ENCODE measurements at regions not wholly inside any gene's neighbourhood (a gene's known extent, or its start where the extent isn't known, plus 50 kb on each side); places are given as distances from the start of the nearest gene placed in this dataset.
"Not testable (repeated sequence)": the region's sequence is repeated elsewhere in the genome, so short reads cannot be mapped to it uniquely, and the experiment has no call there.

DNA sequence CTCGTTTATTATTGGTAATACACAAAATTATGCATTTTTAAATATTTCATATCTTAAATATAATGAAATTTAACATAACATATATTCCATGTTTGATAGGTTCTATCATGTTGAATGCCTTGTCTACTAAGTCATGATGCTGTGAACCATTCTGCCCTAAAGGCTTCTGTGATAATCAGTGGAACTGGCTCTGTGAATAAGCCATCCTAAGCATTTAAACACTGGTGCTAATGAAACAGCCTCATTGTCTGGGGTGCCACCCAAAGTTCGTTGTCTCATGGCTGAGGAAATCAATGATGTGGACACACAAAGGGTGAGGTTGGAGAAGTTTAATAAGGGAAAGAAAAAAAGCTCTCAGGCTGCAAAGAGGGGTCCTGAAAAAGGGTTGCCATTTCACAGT lies 264.7 kb upstream of the ZRANB2 start:
- DNase-seq (ENCODE audit: low spot score) = no peak

DNA sequence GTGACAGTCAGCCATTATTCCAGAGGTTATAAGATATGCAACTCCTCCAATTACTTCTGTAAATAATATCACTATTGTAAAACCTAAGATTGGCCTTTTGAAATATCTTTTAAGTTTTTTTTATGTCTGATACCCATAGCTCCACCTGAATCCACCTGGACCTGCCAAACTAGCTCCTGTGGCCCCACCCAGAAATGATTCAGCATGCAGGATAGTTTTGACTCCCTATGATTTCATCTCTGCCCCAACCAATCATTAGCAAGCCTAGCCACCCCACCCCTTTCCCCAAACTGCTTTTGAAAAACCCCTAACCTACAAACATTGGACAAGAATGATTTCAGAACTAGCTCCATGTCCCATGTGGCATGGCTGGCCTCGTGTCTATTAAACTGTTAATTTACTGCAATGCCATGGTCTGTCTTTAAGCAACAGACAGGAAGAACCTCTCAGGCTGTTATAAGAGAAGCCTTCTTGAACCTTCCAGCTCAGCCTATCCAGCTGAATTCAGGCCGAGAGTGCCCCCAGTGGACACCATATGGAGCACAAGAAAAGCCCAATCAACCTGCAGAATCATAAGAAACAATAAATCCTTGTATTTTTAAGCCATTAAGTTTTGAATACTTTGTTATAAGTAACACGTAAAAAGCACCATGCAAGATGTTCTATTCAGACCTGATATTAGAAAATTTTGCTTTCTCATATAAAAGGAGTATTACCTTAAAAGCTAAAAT lies 263.0 kb upstream of the ZRANB2 start:
- no peak for DNase-seq (ENCODE audit: low spot score)

DNA sequence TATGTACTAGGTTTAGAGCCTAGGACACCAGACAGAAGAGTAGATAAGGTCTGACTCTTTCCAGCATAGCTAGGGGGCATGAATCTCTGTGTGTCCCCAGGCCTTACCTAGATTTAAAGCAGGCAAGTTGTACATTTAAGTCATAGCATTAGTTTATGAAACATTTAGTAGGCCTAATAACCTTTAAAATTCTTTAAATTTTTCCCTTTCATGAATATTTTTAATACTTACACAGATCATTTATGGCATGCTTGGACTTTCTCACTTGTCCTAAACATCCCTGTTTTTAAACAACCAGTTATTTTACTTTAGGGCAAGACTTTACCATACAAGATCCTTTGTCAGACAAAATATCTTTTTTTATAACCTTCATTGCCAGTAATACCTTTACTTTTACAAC lies 258.4 kb upstream of the ZRANB2 start:
- no peak for DNase-seq (ENCODE audit: low spot score)

DNA sequence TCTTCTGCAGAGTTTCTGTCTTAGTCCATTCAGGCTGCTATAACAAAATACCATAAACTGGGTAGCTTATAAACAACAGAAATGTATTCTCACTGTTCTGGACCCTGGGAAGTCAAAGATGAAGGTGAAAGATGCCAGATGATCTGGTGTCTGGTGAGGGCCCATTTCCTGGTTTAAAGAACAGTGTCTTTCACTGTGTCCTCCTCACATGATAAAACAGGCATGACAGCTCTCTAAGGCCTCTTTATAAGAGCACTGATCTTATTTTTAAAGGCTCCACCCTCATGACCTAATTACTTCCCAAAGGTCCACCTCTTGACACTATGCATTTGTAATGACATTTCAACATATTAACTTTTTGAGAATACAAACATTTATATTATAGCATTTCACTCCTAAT lies 250.2 kb upstream of the ZRANB2 start:
- DNase-seq (ENCODE audit: low spot score) = no peak

DNA sequence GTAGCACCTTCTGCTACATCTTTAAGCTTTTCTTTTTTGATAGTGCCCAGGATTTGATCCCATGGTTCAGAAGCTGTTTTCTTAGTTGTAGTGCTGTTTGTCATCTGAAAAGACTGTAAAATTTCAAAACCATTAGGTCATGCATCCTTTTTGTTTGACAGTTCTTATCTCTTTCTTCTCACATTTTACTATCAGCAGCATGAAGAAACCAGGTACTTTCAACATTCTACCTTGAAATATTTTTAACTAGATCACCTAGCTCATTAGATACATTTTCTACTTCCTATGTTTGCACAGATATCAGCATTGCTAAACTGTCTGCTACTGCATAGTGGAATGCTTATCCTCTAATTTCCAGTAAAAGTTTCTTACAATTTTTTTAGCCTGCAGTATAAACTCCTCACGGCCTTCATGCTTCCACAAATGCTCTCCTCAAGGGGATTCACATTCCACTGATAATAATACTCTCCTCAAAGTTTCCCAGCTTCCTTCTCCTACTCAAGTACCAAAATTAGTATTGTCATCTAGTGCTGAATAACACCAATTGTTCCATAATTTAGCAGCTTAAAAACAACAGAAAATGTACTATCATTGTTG lies 243.9 kb upstream of the ZRANB2 start:
- DNase-seq (ENCODE audit: low spot score) = no peak

DNA sequence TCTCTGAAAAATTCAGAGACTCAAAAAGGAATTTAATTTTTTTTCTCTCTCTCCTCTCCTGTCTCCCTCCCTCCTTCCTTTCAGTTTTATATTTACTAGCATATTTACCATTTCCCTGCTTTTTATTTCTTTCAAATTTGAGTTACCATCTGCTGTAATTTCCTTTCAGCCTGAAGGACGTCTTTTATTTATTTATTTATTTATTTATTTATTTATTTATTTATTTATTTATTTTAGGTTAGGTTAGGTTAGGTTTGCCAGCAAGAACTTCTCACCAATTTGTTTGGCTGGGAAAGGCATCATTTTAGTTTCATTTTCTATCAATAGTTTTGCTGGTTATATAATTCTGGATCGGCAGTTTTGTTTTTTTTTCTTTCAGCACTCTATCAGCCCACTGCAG lies 231.7 kb upstream of the ZRANB2 start:
- no peak for DNase-seq (ENCODE audit: low spot score)

DNA sequence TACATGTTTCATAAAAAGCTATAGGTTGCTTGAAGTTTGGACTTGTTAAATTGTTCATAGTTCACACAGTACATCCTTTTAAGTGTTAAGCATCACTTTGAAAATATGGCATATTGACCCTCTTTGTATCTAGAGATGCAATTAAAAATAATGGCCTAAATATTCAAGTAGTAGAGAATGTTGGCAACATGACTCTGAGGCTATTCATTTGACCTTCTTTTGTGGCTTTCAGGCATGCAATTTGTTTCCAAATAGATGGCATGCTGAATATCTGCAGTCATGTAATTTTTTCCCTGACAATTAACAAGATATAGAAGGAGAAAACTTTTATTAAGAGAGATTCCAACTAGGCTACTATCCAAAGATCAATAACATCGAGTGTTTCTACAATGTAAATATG lies 230.5 kb upstream of the ZRANB2 start:
- no peak for DNase-seq (ENCODE audit: low spot score)

DNA sequence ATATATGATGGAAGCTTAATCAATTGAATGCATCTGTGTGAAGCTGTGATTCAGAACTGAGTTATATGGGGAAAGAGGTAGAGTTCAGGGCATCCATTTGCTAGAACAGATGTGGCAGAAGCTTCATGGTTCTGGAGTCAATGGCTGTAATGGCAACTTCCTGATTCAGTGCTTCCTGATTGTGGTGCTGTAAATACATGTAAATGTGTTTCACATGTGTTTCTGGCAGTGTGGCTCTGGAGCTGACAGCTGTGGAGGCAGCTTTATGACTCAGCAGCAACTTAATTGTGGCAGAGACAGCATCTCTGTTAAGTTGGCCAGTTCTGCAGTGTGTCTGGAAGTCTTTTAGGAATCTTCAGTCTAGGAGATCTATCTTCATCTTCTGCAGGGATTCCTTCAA lies 226.6 kb upstream of the ZRANB2 start:
- DNase-seq (ENCODE audit: low spot score) = peak; percentile 0

DNA sequence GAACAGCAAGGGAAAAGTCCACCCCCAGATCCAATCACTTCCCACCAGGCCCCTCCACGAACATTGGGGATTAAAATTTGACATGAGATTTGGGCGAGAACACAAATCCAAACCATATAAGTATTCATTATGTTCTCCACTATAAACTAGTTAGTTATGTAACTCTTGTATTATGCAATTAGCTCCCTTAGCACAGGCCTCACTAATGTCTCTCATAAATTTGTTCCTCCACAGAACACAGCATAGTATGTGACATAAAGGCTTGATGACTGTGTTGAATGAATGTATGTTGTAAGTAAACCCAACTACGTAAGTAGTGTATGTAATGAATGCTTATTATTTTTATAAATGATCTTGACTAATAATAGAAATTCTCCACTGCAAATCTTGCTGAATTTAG lies 223.3 kb upstream of the ZRANB2 start:
- no peak for DNase-seq (ENCODE audit: low spot score)

DNA sequence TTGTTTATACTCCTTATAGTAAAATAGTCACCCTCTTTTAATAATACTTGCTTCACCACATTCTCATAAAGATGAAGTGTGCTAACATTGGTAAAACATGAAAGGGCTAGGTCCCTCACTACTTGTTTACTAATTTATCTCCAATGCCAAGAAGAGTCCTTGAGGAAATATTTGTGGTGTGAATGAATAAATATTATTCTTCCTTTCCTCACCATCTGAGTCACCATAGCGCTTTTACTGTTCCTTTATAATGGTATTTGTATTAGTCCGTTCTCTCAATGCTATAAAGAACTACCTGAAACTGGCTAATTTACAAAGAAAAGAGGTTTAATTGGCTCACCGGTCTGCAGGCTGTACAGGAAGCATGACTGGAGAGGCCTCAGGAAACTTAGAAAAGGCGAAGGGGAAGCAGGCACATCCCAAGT lies 222.8 kb upstream of the ZRANB2 start:
- no peak for DNase-seq (ENCODE audit: low spot score)

DNA sequence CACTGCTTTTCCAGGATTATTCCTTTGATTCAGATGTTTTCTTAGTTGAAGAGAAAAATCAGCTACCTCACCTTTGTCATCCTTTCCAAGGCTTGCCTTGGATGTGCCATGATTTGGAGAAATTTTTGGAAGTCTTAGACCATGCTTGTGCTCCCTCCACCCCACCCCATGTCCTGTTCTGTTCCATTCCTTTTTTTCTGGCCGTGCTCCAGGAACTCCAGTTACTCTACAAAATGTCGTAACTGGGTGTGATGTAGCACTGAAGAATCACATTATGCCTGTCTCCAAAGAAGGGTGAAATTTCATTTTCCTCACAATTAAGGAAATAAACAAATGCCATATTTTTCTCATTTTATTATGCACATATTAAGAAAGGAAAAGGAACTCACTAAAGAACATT lies 217.8 kb upstream of the ZRANB2 start:
- no peak for DNase-seq (ENCODE audit: low spot score)

DNA sequence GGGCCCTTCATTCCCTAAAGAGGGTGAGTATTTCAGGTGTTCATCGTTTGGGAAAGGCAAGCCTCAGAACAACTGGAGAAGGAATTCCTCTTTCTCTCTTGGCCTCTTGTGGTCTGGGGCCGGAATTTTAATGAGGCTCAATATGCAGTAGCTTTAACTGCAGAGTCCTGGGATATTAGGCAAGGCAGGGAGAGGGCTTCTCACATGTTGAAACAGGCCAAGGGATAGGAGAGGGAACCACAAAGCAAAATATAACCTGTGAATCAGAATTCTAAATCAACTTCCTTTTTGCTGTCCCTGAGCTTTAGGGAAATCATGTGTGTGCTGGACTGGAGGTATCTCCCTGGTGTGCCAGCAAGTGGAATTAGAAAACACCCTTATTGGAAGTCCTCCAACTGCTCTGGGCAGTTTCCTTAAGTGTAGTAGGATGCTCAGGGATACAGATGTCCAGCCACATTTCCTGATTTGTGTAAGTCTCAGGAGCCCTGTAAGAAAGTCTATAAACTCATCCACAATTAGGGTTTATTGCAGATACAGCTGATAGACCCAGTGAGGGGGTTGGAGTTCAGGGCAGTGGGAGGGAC lies 215.8 kb upstream of the ZRANB2 start:
- no peak for DNase-seq (ENCODE audit: low spot score)

DNA sequence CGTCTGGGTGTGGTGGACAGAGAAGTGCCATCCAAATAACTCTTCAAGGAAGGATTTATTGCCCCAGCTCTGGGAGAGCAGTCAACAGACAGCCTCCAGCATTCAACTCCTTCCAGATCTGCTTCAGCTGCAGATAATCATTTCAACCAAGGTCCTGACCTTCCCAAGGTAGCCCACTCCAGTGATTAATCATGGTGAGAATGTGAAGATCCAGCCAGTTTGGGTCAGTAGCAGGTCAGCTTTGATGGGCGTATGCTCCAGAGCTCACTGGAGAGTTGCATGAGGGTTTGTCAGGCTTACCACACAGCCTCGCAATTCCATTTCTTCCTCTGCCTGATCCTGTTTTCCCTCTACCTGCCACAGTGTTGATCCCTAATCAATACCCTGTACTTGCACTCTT lies 214.5 kb upstream of the ZRANB2 start:
- no peak for DNase-seq (ENCODE audit: low spot score)

DNA sequence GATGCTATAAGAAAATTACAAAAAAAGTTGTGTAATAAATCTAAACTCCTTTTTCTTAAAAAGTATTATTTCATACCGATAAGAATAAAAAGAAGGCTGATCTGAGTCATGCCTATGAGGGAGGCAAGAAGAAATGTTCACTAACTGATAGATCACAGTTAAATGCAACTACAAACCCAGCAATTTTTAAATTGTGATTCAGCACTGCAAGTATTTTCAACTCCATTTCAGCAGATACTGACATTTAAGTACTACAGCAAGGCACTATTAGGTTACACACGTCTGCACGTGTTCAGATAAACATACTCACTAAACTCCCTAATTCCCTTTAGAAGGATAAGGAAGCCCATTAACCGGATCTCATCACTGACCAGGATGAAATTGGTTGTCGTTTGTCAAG lies 213.3 kb upstream of the ZRANB2 start:
- no peak for DNase-seq (ENCODE audit: low spot score)

DNA sequence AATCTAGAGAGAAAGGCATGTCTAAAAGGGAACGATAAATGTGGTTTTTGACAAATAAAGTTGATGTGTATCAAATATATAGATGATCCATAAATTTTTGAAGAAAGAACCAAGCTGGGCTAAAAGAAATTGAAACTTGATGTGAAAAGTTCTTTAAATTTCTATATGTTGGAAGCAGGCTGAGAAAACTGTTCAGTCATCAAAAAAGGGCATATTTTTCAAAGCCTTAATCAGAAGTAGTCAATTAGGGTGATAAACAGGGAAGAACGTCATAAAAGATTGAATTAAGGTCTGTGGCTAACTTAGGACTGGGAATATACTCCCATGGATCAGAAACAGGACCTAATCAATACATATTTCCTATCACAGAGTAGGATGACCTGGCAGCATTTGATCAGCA lies 211.4 kb upstream of the ZRANB2 start:
- DNase-seq (ENCODE audit: low spot score) = no peak

DNA sequence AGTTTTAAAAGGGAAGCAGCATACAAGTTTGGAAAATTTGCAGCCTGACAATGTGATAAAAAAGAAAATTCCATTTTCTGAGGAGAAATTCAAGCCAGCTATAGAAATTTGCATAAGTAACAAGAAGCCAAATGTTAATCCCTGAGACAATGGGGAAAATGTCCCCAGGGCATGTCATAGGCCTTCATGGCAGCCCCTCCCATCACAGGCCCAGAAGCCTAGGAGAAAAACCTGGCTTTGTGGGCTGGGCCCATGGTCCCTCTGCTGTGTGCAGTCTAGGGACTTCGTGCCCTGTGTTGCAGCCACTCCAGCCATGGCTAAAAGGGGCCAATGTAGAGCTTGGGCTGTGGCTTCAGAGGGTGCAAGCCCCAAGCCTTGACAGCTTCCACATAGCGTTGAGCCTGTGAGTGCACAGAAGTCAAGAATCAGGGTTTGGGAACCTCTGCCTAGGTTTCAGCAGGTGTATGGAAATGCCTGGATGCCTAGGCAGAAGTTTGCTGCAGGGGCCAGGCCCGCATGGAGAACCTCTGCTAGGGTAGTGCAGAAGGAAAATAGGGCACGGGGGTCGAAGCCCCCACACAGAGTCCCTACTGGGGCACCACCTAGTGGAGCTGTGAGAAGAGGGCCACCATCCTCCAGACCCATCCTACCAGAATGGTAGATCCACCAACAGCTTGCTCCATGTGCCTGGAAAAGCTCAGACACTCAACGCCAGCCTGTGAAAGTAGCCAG lies 209.8 kb upstream of the ZRANB2 start:
- DNase-seq (ENCODE audit: low spot score) = not testable (repeated sequence)

DNA sequence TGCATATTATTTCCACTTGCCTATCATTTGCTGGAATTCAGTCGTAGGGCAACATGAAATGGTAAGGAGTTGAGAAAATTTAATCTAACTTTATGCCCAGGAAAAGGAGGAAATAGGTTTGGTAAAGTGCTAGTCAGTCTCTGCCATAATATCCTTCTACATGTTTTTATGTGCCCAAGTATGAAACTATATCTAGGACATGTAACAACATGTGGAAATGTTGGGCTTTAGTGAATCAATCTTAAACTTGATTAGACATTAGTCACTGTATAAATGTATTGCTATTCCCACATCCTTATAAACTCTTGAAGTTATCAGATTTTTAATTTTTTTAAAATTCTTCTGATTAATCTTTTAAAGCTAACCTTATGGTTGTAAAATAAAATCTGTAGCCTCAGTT lies 204.7 kb upstream of the ZRANB2 start:
- DNase-seq (ENCODE audit: low spot score) = no peak

DNA sequence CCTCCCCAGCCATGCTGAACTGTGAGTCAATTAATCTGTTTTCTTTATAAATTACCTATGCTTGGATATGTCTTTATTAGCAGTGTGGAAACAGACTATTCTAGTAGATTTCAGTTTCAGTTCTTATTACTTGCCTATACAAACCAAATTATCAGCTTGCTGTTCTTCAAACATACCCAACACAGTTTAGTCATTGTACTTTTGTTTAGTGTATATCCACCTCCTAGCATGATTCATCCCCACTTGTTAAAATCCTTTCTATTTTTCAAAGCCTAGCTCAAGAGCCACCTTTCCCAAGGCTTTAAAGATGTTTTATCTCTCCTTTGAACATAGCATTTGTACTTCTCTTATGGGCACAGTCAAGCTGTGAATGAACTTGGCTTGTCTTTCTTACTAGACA lies 195.6 kb upstream of the ZRANB2 start:
- no peak for DNase-seq (ENCODE audit: low spot score)

DNA sequence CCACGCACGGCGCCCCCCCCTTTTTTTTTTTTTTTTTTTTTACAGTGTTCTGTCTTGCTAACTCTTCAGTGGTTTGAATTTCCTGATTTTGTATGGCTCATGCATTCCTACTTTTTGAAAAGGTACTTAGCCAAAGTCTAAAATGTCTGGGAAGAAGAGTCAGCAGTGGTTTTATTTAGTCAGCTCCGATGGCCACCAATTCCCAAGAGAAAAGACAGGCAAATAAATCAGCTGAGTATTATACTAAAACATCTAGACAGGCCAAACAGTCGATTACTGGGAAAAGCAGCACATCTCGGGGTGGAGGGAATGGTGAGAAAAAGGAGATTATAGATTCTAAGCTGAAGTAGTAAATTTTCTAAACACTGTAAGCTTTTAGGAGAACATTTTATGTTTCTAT lies 192.5 kb upstream of the ZRANB2 start:
- DNase-seq (ENCODE audit: low spot score) = no peak

DNA sequence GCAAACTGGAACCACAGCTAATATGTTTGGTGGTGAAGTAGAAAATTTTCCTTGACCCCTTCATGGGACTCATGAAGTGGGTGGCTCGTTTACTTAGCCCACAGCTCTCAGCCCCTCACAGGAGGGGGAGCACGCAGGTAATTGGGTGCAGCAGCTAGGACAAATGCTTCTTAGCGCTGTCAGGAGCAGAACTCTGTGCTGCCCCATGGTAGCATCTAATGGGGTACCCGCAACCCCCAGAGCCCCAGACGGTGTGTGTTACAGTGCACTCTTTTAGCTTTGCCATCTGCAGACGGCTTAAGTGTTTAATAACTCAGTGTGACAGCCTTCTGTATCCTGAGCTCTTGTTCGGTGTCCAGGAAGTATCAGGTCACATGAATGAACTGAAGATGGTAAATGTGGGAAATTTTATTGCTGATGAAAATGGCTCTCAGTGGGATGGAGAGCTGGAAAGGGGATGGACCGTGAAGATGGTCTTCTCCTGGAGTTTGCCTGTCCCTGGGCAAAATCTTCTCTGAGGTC lies 189.6 kb upstream of the ZRANB2 start:
- no peak for DNase-seq (ENCODE audit: low spot score)

DNA sequence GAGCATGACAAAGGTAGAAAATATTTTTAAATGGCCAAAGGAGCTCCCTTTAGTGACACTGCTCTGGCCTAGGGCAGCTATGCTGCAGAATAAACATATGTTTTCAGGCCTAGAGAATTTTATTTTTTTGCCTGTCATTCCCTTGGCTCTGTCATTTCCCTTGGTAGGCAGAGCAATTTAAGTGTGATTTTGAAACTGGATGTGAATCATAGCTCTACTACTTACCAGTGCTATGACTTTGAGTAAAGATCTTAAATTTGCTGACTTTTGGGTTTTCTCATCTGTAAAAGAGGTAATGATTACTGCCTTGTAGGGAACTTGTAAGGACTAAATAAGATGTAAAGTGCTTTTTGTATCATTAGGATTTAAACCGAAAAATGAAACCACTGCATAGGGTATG lies 189.0 kb upstream of the ZRANB2 start:
- DNase-seq (ENCODE audit: low spot score) = peak; percentile 8

DNA sequence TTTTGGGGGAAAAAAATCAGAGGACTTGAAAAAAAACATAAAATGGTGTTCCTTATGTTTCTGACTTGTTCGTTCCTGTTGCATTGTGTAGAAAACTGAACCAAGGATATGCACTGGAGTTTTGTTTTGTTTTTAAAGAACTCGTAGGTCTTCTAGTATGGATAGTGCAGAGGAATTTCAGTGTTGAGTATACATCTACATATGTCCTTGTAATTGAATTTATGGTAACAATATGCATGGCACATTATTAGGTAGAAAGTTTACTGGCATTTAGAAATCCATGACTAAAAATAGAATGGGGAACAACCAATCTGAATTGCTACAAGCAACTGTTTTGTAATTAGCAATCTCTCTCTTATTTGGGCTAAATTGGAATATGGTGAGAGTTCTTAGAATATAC lies 188.3 kb upstream of the ZRANB2 start:
- DNase-seq (ENCODE audit: low spot score) = no peak

DNA sequence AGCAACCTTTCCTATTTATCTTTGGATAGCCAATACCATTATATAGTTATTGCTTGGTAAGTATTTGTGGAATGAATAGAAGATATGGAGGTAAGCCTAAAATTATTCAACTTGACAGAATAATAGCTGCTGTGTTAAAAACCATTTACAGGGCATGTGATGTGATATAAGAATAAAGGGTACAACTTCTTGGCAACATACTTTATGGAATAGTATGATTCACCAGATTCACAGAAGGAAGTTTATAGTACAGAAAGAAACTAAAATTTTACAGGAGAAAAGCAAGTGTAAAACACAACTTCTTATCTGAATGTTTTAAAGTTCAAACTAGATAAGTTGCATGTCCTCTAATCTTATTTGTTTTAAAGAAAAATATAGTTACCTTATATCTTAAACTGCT lies 186.4 kb upstream of the ZRANB2 start:
- DNase-seq (ENCODE audit: low spot score) = no peak

All from activated CD4-positive, alpha-beta T cell treated with anti-CD3 and anti-CD28 coated beads, Interleukin-2, Interleukin-4, amounts not matched to agents 100 ng/mL and 50 ng/mL, durations not matched to agents 16 hours and 8 hours (primary cell).